SU-DHL-6 (cell line): ENCODE measurements at regions not wholly inside any gene's neighbourhood (a gene's known extent, or its start where the extent isn't known, plus 50 kb on each side); places are given as distances from the start of the nearest gene placed in this dataset.

ENCODE experiments used
- CTCF ChIP-seq: fragments of 200-600 bp; sonication (generic); IDR thresholded peaks from one replicate; pipeline ENCODE4 v1.5.1; 2017; ENCODE audit warnings: antibody characterized with exemption, mild to moderate bottlenecking, low read length, moderate library complexity; ENCODE audit not compliant: insufficient read depth, poor library complexity, severe bottlenecking
- EZH2phosphoT487 ChIP-seq: fragments of 200-600 bp; sonication (generic), shearing (Covaris generic); conservative IDR thresholded peaks from 2 replicates; pipeline ENCODE4 v1.6.1; 2018; ENCODE audit warnings: mild to moderate bottlenecking, antibody characterized with exemption, low read length, moderate library complexity, mixed read lengths

GRCh38 chr2:181231151-181231550 is 226.0 kb upstream of the ITGA4 start:
- TF ChIP-seq CTCF (no peak), EZH2phosphoT487 (no peak)
